Upper lobe of left lung (tissue), 4 donors: ENCODE measurements at regions not wholly inside any gene's neighbourhood (a gene's known extent, or its start where the extent isn't known, plus 50 kb on each side); places are given as distances from the start of the nearest gene placed in this dataset.

Experiments used
- EP300 ChIP-seq, 4 donors: sonication (generic); formaldehyde crosslinking; IDR thresholded peaks; one replicate each; pipeline ENCODE4 v1.5.1; 2017; ENCODE audit warnings: antibody characterized with exemption in 4 of 4, control low read depth in 2 of 4
- POLR2A ChIP-seq, 4 donors: fragments of 450-650 bp; IDR thresholded peaks; one replicate each; pipeline ENCODE4 v1.5.1; 2016 to 2017; ENCODE audit warnings: antibody characterized with exemption in 4 of 4, mild to moderate bottlenecking in 2 of 4
- POLR2AphosphoS5 ChIP-seq, 2 donors: sonication (generic); formaldehyde crosslinking; IDR thresholded peaks; one replicate each; pipeline ENCODE4 v1.5.1; 2017; ENCODE audit warnings: antibody characterized with exemption in 2 of 2
- TF ChIP-seq, protein P1 (sequence below), 6 experiments: fragments of 450-650 bp in 4 of 6; fragments of 200-600 bp in 2 of 6; sonication (generic) in 2 of 6; IDR thresholded peaks; one replicate each; pipeline ENCODE4 v1.5.1; 2016 to 2019; ENCODE audit warnings: antibody characterized with exemption in 6 of 6

DNA sequence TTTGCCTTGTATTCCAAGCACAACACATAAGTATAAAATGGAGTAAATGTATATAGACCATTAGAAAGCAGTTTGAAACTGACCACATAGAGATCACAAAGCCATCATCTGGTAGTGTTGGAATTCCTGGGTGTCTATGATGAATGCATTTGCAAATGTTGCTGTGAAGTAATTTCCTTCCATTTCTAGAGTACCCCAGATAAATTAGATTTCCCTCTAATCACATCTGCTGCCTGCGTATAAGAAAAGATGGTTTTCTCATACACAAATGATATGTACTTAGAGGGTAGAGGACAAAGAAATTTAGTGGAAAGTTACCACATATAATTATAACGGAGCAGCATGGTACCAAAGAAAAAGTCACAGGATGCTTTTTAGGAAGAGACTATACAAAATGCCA, 1117.8 kb downstream of the IGSF11 start:
- TF ChIP-seq, protein P1, sequence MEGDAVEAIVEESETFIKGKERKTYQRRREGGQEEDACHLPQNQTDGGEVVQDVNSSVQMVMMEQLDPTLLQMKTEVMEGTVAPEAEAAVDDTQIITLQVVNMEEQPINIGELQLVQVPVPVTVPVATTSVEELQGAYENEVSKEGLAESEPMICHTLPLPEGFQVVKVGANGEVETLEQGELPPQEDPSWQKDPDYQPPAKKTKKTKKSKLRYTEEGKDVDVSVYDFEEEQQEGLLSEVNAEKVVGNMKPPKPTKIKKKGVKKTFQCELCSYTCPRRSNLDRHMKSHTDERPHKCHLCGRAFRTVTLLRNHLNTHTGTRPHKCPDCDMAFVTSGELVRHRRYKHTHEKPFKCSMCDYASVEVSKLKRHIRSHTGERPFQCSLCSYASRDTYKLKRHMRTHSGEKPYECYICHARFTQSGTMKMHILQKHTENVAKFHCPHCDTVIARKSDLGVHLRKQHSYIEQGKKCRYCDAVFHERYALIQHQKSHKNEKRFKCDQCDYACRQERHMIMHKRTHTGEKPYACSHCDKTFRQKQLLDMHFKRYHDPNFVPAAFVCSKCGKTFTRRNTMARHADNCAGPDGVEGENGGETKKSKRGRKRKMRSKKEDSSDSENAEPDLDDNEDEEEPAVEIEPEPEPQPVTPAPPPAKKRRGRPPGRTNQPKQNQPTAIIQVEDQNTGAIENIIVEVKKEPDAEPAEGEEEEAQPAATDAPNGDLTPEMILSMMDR (IDR thresholded peaks at IDR 0.05), result no peak
- TF ChIP-seq EP300 (IDR thresholded peaks at IDR 0.05) (no peak), POLR2AphosphoS5 (IDR thresholded peaks at IDR 0.05) (no peak), POLR2A (IDR thresholded peaks at IDR 0.05) (no peak)
